C4-2B (cell line): ENCODE measurements at regions not wholly inside any gene's neighbourhood (a gene's known extent, or its start where the extent isn't known, plus 50 kb on each side); places are given as distances from the start of the nearest gene placed in this dataset.

Experiments used
- CTCF ChIP-seq: fragments of 450-650 bp; conservative IDR thresholded peaks from 2 replicates; pipeline ENCODE4 v1.5.1; 2017; ENCODE audit warnings: mild to moderate bottlenecking
- ZFX ChIP-seq: fragments of 450-650 bp; IDR thresholded peaks from 2 replicates; pipeline ENCODE4 v1.6.1; 2017

- no peak for TF ChIP-seq CTCF
- TF ChIP-seq ZFX: no peak
Measured at GRCh38 chr12:75564852-75565251, 53.4 kb upstream of the KRR1 start.
